ENCODE measurements at regions not wholly inside any gene's neighbourhood (a gene's known extent, or its start where the extent isn't known, plus 50 kb on each side); places are given as distances from the start of the nearest gene placed in this dataset.
"Not testable (repeated sequence)": the region's sequence is repeated elsewhere in the genome, so short reads cannot be mapped to it uniquely, and the experiment has no call there.

DNA sequence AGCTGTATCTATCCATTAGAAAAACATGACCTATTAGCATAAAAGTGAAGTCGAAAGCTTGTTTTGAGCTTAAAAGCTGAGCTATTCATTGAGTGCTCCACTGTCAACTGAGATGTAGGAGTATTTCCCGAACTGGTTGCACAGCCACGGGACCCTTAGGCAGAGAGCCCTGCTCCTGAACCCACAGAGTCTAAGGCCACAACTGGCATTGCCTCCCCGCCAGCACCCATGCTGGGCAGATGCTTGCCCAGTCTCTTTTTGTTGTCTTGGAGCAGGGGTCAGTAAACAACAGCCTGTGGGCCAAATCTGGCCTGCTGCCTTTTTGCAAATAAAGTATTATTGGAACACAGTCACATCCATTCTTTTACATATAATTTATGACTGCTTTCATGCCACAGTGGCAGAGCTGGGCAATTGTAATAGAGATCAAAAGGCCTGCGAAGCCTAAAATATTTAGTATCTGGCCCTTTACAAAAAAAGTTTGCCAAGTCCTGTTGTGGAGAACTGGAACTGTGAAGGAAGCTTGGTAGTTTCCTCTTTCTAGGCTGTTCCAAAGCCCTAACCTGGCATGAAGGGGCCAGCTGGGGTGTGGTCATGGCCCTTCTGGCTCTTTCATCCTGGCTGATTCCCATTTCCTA is 58.4 kb upstream of the WAPL start:
- DNase-seq = no peak

DNA sequence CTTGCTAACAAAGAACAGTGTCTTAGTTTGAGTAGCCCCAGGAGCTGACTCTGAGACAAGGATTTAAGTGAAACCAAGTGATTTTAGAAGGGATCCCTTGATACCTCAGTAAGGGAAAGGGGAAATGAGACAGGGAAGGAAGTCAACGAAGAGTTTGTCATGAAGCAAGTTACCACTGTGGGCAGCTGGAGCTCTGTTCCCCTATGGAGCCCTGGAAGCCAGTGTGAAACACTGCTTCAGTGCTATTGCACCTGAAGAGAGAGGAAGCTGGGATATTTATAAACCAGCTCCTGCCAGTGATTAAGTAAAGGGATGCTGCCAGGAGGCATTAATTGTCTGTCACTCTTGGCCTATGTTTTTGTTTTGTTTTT is 58.9 kb upstream of the WAPL start:
- no peak for DNase-seq

DNA sequence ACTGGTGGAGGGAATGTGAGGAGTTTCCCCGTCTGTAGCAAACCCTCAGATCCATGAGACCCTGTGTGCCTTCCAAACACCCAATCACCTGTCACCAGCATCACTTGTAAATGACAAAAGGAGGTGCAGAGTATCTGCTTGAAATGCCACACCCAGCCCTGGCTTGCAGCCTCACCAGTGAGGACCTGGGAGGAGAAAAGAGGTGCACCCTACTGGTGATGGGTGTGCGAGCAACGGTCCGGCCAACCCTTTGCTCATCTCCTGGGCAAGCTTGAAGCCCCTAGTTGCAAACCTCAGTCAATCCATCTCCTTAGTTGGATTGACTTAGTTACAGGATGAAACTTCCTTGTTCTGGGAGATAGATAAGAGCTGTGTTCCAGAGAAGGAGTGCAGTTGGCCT is 62.4 kb upstream of the WAPL start:
- no peak for DNase-seq

DNA sequence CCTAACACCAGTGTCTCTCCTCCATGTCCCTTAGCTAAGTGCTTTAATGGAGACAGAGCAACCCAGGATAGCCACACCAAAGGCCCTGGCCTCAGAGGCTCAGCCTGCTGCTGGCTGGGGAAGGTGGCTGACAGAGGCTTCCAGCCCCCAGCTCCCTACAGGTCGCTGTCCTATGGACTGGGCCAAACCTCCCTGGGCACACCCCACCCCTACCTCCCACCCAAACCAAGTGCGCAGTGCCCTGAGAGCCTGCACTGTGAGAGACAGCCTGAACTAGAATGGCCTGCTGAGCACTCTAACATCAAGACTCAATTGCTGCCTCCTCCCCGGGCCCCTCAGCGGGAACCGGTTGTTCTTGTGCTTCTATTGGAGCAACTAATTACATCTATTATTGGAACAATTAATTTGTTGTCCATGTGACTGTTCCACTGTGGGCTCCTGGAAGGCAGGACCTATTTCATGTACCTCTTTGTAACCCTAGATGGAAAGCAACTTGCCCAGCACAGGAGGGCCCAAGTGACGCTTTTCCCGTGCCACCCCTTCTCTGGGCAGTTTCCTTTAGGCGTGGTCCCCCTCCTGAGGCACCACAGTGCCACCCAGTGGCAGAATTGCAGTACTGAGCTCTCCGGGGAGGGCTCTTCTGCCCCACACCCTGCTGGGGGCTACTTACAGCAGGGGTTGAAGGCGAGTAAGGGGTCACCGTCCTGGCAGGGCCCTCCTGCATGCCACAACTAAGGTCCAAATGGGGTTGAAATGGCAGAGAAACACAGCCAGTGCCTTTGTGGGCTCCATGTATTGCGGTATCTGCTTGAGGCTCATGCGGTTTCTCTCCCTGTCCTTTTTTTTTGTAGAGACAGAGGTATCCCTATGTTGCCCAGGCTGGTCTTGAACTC is 63.7 kb upstream of the WAPL start:
- DNase-seq = peak; percentile 82

DNA sequence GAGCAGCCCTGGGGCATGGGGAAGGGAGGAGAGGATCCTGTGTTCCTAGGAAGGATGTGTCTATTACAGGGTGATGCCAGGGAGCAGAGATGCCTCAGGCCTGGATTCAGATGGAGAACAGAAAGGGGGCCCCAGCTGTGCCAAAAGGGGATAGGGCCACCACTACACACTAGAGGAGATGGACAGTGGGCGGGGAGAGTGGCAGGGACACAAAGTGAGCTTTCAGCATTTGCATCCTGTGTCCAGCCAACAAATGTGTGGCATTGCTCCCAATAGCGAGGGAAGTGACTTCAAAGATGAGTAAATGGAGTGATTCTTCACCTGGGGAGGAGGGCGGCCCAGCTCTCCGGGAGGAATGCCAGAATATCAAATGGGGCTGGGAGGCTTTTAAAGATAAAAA is 64.9 kb upstream of the WAPL start:
- DNase-seq = no peak

DNA sequence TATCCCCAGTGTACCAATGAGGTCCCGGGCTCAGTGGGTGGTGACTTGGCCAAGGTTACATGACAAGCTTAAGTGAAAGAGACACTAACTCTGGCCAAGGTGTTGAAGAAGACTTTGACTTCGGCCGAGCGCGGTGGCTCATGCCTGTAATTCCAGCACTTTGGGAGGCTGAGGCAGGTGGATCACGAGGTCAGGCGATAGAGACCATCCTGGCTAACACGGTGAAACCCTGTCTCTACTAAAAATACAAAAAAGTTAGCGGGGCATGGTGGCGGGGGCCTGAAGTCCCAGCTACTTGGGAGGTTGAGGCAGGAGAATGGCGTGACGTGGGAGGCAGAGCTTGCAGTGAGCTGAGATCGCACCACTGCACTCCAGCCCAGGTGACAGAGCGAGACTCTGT is 65.6 kb upstream of the OPN4 start:
- DNase-seq = not testable (repeated sequence)

DNA sequence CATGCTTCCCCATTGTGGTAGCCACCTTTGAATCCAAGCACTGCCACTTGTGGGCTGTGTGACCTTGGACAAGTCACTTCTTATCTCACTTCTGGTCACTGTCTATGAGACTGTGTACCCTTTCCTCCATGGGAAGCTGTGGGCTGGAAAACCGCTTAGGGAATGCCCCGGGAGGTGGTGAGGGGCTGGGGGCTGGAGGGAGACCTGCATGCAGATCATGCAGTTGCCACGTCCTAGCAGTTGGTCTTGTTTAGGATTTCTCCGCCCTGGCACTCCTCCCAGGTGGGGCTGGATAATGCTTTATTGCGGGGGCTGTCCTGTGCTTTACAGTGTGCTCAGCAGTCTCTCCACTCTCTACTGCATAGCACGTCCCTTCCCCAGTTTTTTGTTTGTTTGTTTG is 62.9 kb upstream of the OPN4 start:
- no peak for DNase-seq

DNA sequence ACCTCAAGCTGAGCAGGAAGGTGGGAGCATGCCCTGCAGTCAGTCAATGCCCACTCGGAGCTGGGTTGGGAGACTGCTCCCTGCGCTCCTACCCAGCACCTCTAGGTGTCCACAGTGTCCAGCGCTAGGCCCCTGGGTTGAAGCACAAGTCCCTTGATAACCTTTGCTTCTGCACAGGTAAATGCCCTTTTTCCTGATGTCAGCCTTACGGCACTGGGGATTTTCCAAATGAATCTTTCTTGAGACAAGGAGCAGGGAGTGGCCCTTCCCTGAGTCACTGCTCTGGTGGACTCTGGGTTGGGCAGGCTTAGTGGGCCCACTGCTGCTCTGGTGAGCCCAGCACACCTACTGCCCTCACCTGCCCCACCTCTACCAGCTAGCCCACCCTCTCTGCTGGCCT is 61.9 kb upstream of the OPN4 start:
- DNase-seq = peak; percentile 40

DNA sequence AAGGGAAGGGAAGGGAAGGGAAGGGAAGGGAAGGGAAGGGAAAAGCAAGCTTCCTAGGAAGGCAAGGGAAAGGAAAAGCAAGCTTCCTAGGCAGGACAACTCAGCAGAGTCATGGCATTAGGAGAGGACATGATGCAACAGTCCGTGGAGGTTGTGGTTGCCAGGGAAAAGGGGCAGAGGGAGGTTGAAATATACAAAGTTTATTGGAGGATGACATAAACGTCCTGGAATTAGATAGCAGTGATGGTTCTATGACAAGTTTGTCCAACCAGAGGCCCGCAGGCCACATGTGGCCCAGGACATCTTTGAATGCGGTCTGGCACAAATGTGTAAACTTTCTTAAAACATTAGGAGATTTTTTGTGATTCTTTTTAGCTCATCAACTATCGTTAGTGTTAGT is 59.8 kb upstream of the OPN4 start:
- DNase-seq = peak; percentile 34

DNA sequence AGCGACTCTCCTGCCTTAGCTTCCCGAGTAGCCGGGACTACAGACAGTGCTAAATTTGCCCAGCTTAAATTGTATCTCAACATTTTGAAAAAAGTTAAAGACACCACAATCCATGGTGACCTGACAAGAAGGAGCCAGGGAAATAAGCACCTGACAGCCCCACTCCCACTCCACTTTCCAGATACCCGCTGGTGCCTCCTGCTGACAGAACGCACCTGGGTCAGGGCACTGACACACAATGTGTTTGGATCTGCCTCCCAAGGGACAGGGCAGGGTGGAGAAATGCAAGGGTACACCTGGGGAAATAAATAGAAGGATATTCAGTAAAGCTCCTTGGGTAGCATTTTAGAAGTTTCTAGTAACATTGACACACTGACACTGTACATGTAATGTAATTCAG is 58.9 kb upstream of the OPN4 start:
- DNase-seq = no peak

DNA sequence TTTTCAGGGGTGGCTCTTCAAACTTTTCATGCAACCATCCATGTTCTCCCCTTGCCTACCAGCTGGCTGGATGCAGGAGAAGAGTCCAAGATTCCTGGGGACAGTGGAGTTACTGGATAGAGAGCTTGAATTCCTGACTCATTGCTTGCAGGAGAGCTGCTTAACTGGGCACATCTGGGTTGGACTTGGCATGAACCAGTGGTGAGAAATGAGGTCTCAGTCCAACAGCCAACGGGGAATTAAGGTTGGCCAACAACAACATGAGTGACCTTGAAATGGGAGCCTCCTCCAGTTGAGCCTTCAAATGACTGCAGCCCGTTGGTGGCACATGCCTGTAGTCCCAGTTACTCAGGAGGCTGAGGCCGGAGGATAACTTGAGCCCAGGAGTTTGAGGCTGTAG is 58.1 kb upstream of the OPN4 start:
- no peak for DNase-seq

DNA sequence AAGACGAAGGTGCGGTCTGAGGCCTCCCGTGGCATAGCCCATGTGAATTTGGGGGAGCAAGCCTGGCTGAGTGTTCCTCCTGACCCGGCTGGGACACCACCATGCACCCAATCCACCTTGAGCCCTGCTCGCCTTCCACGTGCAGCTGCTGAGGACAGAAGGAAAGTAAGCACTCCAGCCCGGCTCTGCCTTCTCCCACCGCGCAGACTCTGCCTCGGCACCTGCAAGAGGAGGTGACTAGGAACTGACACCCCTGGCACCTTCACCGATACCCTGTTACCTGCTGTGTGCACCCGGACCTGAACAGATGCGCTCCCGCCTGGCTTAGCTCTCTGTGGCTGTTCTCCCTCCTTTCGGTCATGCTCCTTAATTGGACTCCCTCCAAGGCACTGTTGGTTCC is 57.0 kb upstream of the OPN4 start:
- no peak for DNase-seq

DNA sequence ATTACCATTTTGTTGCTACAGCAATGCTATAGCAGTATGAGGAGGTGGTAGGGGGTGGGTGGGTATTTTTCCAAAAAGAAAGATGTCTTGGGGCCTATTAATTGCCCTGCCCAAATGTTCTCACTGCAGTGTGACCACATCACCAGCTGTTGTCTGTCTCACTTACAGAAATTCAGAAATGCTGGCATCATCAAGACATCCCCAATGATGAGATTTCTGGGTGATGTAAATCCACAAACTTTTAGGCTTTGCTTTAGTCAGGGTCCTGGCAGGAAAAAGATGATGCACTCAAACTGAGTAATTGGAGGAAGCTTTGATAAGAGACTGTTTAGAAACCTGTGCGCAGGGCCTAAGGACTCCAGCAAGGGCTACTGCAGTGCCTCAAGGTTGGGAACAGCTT is 56.2 kb upstream of the OPN4 start:
- no peak for DNase-seq

DNA sequence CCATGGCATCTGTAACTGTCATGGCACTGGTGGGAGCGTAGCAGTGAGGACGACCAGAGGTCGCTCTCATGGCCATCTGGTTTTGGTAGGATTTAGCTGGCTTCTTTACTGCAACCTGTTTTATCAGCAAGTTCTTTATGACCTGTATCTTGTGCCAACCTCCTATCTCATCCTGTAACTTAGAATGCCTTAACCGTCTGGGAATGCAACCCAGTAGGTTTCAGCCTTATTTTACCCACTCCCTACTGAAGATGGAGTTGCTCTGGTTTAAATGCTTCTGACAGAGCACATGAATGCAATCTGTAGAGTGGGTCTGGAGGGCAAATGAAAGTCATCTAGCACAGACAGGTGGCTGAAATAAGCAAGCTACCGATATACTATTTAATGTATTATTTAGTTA is 55.3 kb upstream of the OPN4 start:
- DNase-seq = no peak

DNA sequence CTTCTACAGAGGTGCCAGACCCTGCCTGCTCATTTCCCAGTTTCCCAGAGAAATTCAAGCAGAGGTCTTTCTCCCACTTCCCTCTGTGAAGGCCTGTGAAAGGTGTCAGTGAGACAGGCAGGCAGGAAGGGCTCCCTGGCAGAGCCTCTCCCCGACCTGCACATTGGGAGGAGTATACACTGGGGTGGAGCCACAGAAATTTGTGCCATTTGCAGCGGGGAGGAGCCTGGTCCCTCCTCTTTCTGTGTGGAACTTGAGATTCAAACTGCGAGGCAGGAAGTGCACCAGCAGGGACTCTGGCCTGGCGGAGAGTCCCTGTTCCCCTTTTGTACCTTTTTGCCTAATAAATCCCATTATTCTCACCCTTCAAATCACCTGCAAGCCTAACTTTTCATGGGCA is 54.6 kb upstream of the OPN4 start:
- peak; percentile 22 for DNase-seq

DNA sequence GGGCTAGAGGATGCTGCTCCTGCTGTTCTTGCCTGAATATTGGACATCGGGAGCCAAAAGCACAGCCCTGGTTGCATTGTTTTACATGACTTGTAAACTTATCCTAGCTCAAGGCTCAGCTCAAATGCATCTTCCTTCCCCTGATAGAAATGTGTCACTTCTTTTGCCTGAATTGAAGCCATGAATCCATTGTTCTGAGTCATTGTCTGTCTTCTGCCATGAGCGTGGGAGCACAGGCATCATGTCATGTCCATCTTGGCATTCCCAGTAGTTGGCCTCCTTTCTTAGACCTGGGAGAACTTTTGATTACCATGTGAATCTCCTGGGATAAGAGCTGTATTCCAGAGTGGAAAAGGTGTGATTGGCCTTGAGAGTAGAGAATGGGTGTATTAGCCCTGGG is 54.1 kb upstream of the OPN4 start:
- no peak for DNase-seq

DNA sequence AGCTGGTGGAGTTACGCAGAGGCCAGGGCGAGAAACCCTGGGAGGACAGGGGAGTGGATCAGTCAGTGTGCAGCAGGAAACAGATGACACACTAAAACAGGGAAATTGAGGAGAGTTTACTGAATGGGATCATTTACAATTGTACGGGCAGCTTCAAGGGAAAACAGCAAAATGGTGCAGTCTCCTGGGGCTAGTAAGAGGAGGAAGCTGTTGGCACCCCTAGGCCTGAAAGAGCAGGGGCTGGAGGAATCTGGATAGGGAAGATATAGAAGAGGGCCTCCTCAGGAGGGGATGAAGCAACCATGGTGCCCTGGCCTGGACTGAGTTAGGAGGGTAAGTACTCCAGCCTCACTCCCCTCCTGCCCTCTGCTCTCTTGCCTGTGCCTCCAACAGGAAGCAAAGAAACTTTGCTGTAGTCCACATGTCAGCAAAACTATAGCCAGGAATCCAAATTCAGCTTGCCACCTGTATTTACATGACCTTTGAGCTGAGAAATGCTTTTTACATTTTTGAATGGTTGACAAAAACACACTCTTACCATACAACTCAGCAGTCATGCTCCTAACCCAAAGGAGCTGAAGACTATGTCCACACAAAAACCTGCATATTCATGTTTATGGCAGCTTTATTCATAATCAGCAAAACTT is 52.3 kb upstream of the OPN4 start:
- DNase-seq = no peak

DNA sequence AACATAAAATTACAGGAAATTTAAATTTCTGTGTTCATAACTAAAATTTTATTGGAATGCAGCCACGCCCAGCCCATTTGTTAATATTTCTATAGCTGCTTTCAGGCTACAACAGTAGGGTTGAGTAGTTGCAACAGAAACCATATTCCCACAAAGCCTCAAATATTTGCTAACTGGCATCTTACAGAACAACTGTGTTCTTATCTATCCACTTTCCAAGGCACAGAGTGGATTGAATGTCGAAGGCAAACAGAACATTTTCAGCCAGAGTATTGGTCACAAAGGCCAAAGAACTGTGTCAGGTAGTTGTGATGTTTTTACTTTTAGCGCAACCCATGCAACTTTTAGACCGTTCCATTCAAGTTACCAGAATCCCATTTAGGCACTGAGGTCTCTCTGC is 51.1 kb upstream of the OPN4 start:
- DNase-seq = no peak
